A673 (cell line): ENCODE measurements at regions not wholly inside any gene's neighbourhood (a gene's known extent, or its start where the extent isn't known, plus 50 kb on each side); places are given as distances from the start of the nearest gene placed in this dataset.

Source experiments
- BruUV-seq: library from RNA; stranded (reverse); fragments of 400-500 nt; replicated peaks from 2 replicates; lab custom pipeline; 2021; lab: Mats Ljungman, UMichigan
- CTCF ChIA-PET: fragments of 300-600 bp; sonication (Branson Sonifier 250); formaldehyde crosslinking; loops from one replicate; lab custom pipeline; 2022; ENCODE audit warnings: antibody characterized with exemption; lab: Charles Lee
- POLR2A ChIA-PET: fragments of 300-600 bp; sonication (Branson Sonifier 250); formaldehyde crosslinking; loops from one replicate; lab custom pipeline; 2022; ENCODE audit warnings: antibody characterized with exemption; ENCODE audit not compliant: low non-redundant PET; lab: Charles Lee
- DNase-seq: peaks from one replicate; pipeline ENCODE4 v3.0.0-alpha.2; 2015; ENCODE audit warnings: low spot score
- H3K27ac ChIP-seq: fragments of 200-600 bp; sonication (generic); 2 replicates; pipeline ENCODE4 v1.5.1; 2016; ENCODE audit warnings: mixed run types, low read depth, mild to moderate bottlenecking, mixed read lengths, antibody characterized with exemption, low read length; ENCODE audit not compliant: poor library complexity, severe bottlenecking
- H3K27me3 ChIP-seq: fragments of 200-600 bp; sonication (generic); replicated peaks from 2 replicates; pipeline ENCODE4 v1.6.1; 2017; ENCODE audit warnings: mixed run types, low read depth, mild to moderate bottlenecking, mixed read lengths, antibody characterized with exemption, low read length; ENCODE audit not compliant: insufficient read depth, poor library complexity
- H3K36me3 ChIP-seq: fragments of 200-600 bp; sonication (generic); 2 replicates; pipeline ENCODE4 v1.6.1; 2016; ENCODE audit warnings: mixed run types, mild to moderate bottlenecking, mixed read lengths, antibody characterized with exemption, low read length; ENCODE audit not compliant: insufficient read depth, poor library complexity, severe bottlenecking
- H3K4me1 ChIP-seq: fragments of 200-600 bp; sonication (generic); 2 replicates; pipeline ENCODE4 v1.6.1; 2017; ENCODE audit warnings: mixed run types, mild to moderate bottlenecking, mixed read lengths, antibody characterized with exemption, low read length; ENCODE audit not compliant: insufficient read depth, poor library complexity, severe bottlenecking
- H3K4me3 ChIP-seq: fragments of 200-600 bp; sonication (generic); 2 replicates; pipeline ENCODE4 v1.5.1; 2016; ENCODE audit warnings: low read depth, mixed run types, mild to moderate bottlenecking, mixed read lengths, low read length; ENCODE audit not compliant: poor library complexity, severe bottlenecking
- H3K9me3 ChIP-seq: fragments of 200-600 bp; sonication (generic); 2 replicates; pipeline ENCODE4 v1.6.1; 2016; ENCODE audit warnings: mixed run types, low read depth, mild to moderate bottlenecking, mixed read lengths, antibody characterized with exemption, low read length; ENCODE audit not compliant: poor library complexity, severe bottlenecking
- CTCF ChIP-seq: fragments of 300-800, 200-600 bp; sonication (generic); conservative IDR thresholded peaks from 2 replicates; pipeline ENCODE4 v1.5.1; 2017; ENCODE audit warnings: low read depth, mild to moderate bottlenecking, antibody characterized with exemption, low read length, moderate library complexity, mixed read lengths
- EZH2 ChIP-seq: fragments of 200-600 bp; sonication (generic); IDR thresholded peaks from 2 replicates; pipeline ENCODE4 v1.6.1; 2017; ENCODE audit warnings: borderline replicate concordance, low read depth, mild to moderate bottlenecking, mixed read lengths, antibody characterized with exemption, low read length; ENCODE audit not compliant: poor library complexity, severe bottlenecking
- intact Hi-C: fragments of 100-400 bp; cut with micrococcal nuclease; formaldehyde crosslinking; loops from one replicate; pipeline ENCODE4 v1.10.0; 2022; ENCODE audit not compliant: unreplicated experiment

DNA sequence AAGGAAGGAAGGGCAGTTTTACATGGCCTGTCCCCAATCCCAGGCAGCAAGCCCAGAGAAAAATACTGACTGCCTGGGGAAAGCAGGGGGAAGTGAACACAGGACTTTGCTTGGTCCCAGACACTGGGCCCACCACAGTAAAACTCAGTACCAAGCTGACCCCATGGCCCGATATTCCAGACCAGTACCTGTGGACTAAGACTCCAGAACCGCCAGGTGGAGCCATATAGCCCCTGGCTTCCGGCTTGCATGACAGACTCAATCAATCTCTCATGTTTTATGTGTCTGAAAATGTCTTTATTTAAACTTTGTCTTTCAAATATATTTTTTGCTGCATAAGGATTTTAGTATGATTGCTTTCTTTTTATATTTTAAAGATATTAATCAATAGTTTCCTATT lies 767.9 kb upstream of the SLITRK6 start:
- intact Hi-C loops, result no loop called here
- Histone ChIP-seq H3K36me3 (no peaks in the 10 kb centered on the region), H3K27me3 (no peaks in the 10 kb centered on the region), H3K4me1 (no peaks in the 10 kb centered on the region), H3K9me3 (no peaks in the 10 kb centered on the region), H3K4me3 (no peak overlapping the region), H3K27ac (no peak overlapping the region)
- no TSS peak for BruUV-seq
- DNase-seq, result no peak
- POLR2A ChIA-PET, result no interaction called here
- CTCF ChIA-PET, result no interaction called here
- TF ChIP-seq CTCF (no peak), EZH2 (no peak)

- H3K36me3 ChIP-seq, result no peaks in the 10 kb centered on the region
- POLR2A ChIA-PET, result no interaction called here
Observed at GRCh38 chr13:86569119-86569518, 769.9 kb upstream of the SLITRK6 start.

DNA sequence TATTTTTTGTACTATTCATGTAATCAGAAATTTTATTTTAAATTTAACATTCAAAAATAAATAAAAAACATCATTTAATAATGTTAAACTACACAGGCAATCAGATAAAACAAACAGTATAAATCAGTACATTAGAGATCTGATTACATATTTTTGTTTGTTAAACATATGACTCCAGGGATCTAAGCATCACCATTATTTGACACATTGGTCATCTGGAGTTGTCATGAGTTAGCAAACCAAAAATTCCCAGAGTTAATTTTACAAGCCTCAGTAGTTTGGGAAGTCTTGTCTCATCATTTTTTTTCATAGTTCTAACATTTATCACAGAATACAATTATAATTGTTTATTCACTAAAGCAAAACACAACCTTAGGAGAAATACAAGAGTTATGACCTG lies 770.8 kb upstream of the SLITRK6 start:
- POLR2A ChIA-PET, result no interaction called here
- H3K4me1 ChIP-seq, result no peaks in the 10 kb centered on the region
- CTCF ChIA-PET, result no interaction called here
- intact Hi-C loops, result no loop called here
- H3K27ac ChIP-seq, result no peak overlapping the region
- TF ChIP-seq CTCF (no peak), EZH2 (no peak)
- BruUV-seq, result no TSS peak
- H3K36me3 ChIP-seq, result no peaks in the 10 kb centered on the region
- no peaks in the 10 kb centered on the region for H3K9me3 ChIP-seq
- no peak overlapping the region for H3K4me3 ChIP-seq
- no peaks in the 10 kb centered on the region for H3K27me3 ChIP-seq
- DNase-seq, result no peak

More at GRCh38 chr13:86569119-86569518, 769.9 kb upstream of the SLITRK6 start:
- no peak overlapping the region for H3K4me3 ChIP-seq
- no peak overlapping the region for H3K27ac ChIP-seq
- intact Hi-C loops, result no loop called here
- BruUV-seq, result no TSS peak
- H3K9me3 ChIP-seq, result no peaks in the 10 kb centered on the region
- no peaks in the 10 kb centered on the region for H3K27me3 ChIP-seq
- H3K4me1 ChIP-seq, result no peaks in the 10 kb centered on the region
- CTCF ChIA-PET, result no interaction called here
- no peak for DNase-seq
- no peak for TF ChIP-seq EZH2
- no peak for TF ChIP-seq CTCF

GRCh38 chr13:86572115-86572514 lies 772.9 kb upstream of the SLITRK6 start:
- peak; percentile 58 for DNase-seq
- BruUV-seq, result no TSS peak
- CTCF ChIA-PET, result no interaction called here

More at GRCh38 chr13:86572115-86572514, 772.9 kb upstream of the SLITRK6 start:
- H3K4me3 ChIP-seq, result no peak overlapping the region
- POLR2A ChIA-PET, result no interaction called here
- no peaks in the 10 kb centered on the region for H3K4me1 ChIP-seq
- intact Hi-C loops, result no loop called here
- no peaks in the 10 kb centered on the region for H3K9me3 ChIP-seq
- H3K36me3 ChIP-seq, result no peaks in the 10 kb centered on the region
- TF ChIP-seq CTCF, result no peak
- no peak for TF ChIP-seq EZH2
- H3K27me3 ChIP-seq, result no peaks in the 10 kb centered on the region
- H3K27ac ChIP-seq, result no peak overlapping the region
